GF-D8 (cell line): ENCODE measurements at regions not wholly inside any gene's neighbourhood (a gene's known extent, or its start where the extent isn't known, plus 50 kb on each side); places are given as distances from the start of the nearest gene placed in this dataset.
"Not testable (repeated sequence)": the region's sequence is repeated elsewhere in the genome, so short reads cannot be mapped to it uniquely, and the experiment has no call there.

ENCODE experiments used
- DNase-seq: peaks from one replicate; lab custom pipeline; 2025; lab: John Stamatoyannopoulos, UW

DNA sequence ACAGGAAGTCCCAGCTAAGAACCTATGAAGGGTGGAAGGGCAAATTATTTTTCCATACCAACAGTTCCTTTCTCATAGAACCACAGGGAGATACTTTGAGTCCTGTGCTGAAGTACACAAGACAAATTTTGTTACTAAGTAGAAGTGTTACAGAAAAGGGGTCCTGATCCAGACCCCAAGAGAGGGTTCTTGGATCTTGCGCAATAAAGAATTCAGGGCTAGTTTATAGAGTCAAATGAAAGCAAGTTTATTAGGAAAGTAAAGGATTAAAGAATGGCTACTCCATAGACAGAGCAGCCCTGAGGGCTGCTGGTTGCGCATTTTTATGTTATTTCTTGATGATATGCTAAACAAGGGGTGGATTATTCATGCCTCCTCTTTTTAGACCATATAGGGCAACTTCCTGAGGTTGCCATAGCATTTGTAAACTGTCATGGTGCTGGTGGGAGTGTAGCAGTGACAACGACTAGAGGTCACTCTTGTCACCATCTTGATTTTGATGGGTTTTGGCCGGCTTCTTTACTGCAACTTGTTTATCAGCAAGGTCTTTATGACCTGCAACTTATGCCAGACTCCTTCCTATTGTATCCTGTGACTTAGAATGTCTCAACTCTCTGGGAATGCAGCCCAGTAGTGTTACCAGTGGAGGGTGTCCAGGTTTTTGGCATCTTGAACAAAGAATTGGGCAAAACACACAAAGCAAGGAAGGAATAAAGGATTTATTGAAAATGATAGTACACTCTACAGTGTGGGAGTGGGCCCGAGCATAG, 409.4 kb downstream of the SH2D4B start:
- DNase-seq, result no peak

DNA sequence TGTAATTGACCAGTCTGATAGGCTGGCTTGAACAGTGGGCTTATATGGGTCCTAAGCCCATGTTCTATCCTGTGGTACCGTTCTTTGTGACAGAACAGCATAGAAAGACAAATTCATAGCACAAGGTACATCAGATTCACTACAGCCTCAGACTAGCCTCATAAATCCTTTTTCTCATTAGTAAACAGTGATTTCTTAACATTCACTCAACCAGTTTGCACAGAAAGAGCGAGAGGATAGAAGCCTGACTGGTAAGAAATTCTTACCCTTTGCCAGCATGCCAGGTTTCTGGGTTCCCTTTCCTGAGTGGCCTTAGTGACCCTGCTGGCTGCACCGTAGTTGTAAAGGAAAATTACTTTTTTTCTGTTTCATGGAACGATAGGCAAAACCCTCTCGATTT, 412.1 kb downstream of the SH2D4B start:
- DNase-seq, result no peak

- DNase-seq, result no peak
Observed at GRCh38 chr10:80952436-80952835, 414.7 kb downstream of the SH2D4B start.

GRCh38 chr10:80957161-80957560, 419.5 kb downstream of the SH2D4B start:
- no peak for DNase-seq

DNA sequence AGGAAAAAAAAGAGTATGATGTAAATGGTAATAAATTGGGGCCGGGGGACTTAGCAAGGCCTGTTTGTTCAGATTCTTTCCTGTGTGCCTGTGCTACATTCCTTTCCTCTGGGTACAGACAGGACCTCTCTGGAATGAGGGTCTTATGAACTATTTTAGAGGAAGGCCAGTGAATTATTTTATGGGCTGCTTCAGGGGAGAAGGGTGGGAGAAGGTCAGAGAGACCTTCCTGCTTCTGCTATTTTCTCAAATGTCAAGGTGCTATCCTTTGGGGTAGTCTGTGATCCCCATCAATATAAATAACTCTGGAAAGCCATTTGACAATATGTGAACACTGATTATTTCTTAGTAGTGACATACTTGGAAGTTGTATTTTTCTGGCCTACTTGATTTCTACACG, 426.5 kb downstream of the SH2D4B start:
- DNase-seq, result no peak

DNA sequence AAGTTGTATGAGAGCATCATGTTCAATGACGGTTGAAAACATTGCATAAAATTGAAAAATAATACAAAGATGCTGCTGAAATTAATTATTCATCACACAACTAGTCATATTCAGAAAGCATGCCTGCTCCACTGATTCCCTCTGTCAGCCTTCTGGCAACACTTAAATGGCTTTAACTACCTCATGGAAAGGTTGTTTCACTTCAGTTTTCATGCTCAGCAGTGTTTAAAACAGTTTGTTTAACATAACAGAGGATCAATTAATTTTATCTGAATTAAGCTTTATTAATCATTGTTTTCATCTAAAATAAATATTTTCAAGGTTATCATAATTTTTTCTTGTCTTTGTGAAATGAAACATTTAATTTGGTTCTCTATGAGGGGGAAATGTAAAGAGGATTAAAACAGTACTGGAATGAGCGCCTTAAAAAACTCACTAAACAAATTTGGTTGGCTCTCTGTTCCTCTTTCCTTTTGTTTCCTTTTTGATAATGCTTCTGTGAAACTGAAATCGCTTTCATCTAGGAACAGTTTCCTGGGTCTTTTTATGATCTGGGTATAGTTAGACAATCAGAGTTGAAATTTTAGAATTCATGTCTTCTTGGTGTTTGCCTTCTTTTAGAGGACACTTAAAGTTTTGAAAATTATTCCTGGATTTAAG, 427.4 kb downstream of the SH2D4B start:
- no peak for DNase-seq

GRCh38 chr10:80966326-80966986, 428.8 kb downstream of the SH2D4B start:
- no peak for DNase-seq

DNA sequence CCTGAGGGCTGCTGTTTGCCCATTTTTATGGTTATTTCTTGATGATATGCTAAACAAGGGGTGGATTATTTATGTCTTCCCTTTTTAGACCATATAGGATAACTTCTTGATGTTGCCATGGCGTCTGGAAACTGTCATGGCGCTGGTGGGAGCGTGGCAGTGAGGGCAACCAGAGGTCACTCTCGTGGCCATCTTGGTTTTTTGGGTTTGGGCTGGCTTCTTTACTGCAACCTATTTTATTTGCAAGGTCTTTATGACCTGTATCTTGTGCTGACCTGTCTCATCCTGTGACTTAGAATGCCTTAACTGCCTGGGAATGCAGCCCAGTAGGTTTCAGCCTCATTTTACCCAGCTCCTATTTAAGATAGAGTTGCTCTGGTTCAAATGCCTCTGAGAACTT, 429.7 kb downstream of the SH2D4B start:
- DNase-seq, result not testable (repeated sequence)

DNA sequence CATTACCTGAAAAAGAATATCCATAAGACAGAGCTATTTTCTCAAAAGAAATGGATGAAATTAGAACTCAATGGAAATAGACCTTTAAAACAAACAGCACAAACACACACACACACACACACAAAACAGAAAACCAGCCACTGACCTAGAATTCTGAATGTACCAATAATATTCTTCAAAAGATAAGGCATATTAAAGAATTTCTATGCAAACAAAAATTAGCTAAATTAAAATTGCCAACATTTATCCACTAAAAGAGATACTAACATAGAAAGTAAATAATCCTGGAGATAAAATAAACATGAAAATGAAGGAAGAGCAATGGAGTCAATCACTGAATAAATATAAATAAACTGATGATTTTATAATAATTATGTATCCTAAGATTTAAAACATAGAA, 431.2 kb downstream of the SH2D4B start:
- DNase-seq, result no peak

GRCh38 chr10:80971461-80971860, 433.8 kb downstream of the SH2D4B start:
- no peak for DNase-seq

DNA sequence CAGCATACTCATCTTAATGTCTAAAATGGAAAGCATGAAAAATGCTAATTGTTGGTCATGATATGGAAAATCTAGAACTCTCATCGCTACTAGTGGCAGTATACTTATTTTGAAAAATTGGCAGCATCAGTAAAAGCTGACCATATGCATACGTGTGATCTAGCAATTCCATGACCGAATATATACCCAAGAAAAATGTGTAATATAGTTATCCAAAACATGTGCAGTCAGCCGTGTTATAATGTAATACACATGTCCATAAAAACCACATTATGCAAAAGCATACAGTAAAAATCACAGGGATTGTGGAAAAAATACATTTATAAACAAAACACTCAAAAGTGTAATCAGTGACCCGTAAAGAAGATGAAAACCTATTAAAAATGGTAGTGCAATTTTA, 439.0 kb downstream of the SH2D4B start:
- DNase-seq, result no peak

DNA sequence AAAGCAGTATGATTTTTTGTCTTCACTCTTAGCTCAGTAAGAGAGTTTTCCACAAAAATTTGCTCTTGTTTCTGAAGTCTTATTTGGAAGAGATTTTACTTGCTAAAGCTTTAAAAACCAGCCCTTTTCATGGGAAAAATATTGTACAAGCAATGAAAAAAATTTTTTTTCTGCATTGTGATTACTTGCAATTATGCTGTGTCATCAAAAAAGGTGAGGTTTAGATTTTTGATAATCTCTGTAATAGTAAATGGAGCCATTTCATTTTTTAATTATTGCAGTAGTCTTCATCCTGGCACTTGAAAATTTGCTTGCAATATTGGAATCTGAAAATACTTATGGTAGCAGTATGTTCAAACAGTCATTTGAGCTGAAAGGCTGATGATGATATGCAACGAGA, 447.4 kb downstream of the SH2D4B start:
- DNase-seq, result no peak

GRCh38 chr10:80986596-80986995, 448.9 kb downstream of the SH2D4B start:
- no peak for DNase-seq

DNA sequence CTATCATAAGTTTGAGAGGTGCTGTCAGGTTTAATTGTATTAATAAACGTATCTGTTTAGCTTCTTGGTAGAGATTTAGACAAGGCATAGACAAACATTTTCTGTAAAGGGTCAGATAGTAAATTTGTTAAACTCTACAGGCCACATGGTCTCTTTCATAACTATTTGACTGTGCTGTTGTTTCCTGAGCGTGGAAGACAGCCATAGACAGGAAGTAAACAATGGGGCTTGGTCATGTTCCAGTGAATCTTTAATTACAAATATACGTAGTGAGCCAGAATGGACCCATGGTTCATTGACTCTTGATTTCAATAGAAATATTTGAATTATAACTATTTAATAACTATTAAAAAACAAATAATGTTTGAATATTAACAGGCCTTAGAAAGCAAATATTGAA, 451.1 kb downstream of the SH2D4B start:
- no peak for DNase-seq

GRCh38 chr10:80996615-80997193, 459.0 kb downstream of the SH2D4B start:
- DNase-seq, result no peak

DNA sequence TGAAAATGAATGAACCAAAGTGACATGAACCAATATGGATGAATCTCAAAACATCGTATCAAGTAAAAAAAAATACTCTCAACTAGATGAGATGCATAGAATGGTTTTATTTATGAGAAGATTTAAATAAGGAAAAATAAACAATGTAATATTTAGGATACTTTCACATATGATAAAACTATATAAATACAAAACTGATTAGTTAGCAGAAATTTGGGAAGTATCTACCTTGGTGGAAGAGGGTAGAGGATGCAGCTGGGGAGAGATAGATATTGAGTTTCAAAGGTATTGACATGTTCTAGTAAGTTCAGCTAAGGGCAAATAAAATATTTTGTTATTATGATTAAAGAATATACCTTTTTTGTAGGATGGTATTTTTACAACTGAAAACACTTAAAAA, 463.1 kb downstream of the SH2D4B start:
- DNase-seq, result no peak

DNA sequence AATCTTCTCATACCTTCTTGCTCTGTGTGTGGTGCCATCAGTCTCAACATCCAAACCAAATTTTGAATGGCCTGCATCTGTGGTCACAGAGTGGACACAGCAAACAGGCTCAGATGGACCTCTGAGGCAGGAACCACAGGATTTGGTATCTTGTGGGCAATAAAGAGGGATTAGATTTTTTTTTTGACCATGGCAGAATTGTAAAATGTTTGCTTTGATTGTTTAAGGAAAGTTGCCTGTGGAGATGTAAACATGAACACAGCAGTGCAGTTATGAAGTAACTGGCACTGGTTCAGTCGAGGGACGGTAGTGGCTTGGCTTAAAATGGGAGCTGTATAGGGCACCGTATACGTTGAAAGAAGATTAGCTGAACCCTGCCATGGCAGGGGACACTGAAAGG, 464.7 kb downstream of the SH2D4B start:
- no peak for DNase-seq

DNA sequence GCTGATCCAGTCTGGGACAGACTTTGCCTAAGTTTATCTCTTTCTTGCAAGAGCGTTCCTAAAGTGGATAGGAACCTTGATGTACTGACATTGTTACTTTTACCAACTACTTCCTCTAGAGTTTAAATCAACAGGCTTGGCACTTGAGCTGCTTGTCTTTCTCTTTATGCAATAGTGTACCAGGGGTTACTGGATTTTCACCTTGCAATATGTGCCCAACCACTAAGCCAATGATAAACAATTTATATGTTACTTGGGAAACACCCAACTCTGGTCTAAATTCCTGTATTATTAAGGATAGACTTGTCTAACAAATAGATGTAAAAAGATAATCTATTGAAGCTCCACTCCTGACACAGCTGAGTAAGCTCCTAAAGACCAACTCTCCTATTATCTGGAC, 470.2 kb downstream of the SH2D4B start:
- DNase-seq, result no peak

DNA sequence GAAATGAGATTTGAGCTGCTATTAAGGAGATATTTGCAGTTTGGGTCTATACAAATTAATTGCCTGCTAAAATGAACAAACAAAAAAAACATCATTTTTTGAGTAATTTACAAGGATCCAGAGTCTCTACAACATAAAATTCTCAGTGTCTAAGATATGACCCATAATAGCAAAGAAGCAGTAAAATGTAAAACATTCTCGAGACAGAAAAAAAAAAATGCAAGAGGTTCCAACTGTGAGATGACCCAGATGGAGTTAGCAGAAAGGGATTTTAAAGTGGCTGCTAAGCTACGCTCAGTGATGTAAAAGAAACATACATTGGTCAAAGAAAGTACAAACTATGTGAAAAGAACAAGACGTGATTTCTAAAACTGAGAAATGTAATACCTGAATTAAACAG, 471.0 kb downstream of the SH2D4B start:
- DNase-seq, result no peak

DNA sequence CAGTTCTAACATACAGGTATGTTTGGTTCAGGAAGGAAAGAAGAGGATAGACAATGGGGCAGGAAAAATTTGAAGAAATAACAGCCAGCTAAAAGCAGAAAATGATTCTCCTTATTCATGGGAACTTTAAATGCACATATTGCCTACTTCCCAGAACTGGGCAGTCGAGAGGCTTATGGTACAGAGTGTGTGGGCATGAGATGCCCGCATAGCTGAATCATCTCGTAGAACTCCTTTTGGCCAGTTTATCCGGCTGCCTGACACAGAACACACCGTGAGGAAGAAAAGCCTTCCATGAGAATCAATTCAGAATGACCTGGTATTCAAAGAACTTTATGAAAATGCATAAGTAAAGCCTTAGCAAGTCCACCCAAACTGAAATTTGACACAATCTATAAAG, 471.6 kb downstream of the SH2D4B start:
- no peak for DNase-seq

DNA sequence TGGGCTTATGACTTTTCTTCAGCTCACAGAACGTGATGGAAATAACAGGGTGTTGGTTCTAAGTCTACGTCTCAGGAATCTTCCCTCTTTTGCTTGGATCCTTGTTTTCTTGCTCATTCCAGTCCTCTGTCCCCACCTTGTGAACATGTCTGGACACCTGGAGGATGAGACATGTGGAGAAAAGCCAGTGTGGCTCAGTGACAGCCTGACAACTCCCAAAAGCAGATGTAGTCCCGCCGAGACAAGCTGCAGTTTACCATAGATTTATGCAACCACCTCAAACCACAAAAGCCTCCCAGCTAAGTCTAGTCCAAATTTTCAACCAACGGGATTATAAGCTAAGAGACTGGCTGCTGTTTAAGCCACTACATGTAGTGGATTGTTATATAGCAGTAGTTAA, 476.1 kb downstream of the SH2D4B start:
- no peak for DNase-seq

DNA sequence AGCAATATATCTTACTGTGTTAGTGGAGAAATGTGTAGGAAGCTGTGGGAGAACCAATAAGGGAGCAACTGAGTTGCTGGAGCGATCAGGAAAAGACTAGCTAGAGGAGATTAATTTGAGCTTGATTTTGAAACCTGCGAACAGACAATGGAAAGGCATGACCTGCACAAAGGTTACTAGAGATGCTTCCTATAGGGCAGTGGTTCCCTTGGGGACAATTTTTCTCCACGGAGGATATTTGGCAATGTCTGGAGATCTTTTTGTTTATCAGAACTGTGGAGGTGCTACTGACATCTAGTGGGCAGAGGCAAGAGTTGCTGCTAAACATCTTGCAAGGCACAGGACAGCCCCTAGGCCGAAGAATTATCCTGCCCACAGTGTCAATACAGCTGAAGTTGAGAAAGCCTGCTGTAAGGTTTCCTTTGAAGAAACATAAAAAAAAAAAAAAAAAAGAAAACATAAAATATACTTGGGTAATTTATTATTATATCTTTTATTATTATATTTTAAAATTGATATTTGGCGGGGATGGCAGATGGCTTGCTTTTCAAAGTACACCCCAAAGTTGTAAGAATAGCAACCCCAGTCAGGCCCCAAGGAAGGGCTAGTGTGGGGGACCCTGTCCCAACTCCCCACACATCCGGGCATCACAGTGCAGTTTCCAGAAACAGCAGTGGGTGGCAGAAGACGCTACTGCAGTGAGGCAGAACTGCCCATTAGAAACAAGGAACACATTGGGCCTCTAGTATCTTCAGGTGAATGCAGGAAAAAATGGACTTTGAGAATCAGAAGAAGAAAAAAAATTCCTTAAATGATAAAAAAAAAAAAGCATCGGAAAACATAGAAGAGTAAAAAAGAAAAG, 481.6 kb downstream of the SH2D4B start:
- no peak for DNase-seq
